T1000 (cell line): ENCODE measurements at regions not wholly inside any gene's neighbourhood (a gene's known extent, or its start where the extent isn't known, plus 50 kb on each side); places are given as distances from the start of the nearest gene placed in this dataset.

Experiments
- DNase-seq: peaks from one replicate; lab custom pipeline; 2025; ENCODE audit warnings: mixed read lengths; lab: John Stamatoyannopoulos, UW

GRCh38 chr15:29873947-29874411 lies 51.7 kb upstream of the TJP1 start:
- DNase-seq = no peak

GRCh38 chr15:29873264-29873663 lies 51.0 kb upstream of the TJP1 start:
- DNase-seq = no peak

GRCh38 chr15:29872716-29873115 lies 50.4 kb upstream of the TJP1 start:
- DNase-seq = no peak
